Stimulated activated CD8-positive, alpha-beta memory T cell treated with anti-CD3 and anti-CD28 coated beads, Interleukin-12 subunit alpha, Interleukin-12 subunit beta, amount 100 ng/mL, for 1 hour (primary cell): ENCODE measurements at regions not wholly inside any gene's neighbourhood (a gene's known extent, or its start where the extent isn't known, plus 50 kb on each side); places are given as distances from the start of the nearest gene placed in this dataset.
"Not testable (repeated sequence)": the region's sequence is repeated elsewhere in the genome, so short reads cannot be mapped to it uniquely, and the experiment has no call there.

Source experiments
- DNase-seq: peaks from one replicate; pipeline ENCODE4 v3.0.0-alpha.2; 2020; ENCODE audit warnings: low read depth

DNA sequence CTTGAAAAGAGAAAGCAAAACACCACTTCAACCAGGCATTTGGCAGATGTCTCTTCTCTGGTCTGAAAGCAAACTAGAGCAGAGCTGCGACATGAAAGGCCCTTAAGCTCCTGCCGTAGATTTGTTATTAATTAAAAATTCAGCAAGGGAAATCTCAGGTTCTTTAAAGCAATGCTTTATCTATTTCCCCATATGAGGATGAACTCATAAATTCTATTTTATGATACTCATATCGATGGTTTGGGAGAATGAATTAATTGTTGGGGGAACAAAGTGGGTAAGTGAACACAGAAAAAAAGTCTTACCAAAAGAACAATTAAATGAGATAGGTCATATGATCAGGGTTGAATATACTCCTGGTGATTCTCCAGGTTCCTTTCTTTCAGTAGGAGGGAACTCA is 464.7 kb upstream of the SLC35B3 start:
- DNase-seq = no peak

DNA sequence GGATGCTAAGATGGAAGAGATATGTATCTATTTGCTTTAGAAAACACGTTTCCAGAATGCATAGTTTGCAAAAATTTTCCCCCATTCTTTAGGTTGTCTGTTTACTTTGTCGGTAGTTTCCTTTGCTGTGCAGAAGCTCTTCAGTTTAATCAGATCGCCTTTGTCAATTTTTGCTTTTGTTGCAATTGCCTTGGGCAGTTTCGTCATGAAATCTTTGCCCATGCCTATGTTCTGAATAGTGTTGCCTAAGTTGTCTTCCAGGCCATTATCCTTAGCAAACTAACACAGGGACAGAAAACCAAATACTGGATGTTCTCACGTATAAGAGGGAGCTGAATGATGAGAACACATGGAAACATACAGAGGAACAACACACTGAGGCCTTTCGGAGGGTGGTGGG is 454.2 kb upstream of the SLC35B3 start:
- DNase-seq = no peak

DNA sequence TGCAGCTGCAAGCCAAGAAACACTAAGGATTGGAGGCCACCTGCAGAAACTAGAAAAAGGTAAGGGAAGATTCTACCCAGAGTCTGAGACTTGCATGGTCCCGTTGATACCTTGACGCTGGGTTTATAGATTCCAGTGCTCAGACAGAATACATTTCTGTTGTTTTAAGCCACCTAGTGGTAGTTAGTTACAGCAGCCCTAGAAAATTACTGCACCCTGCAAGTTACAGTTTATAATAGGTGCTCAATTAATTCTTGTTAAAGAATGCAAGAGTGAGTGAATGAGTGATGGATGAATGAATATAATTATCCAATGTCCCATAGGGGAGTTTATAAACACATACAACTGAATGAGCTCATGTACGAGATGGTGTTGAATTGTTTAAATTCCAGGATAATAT is 453.1 kb upstream of the SLC35B3 start:
- no peak for DNase-seq

DNA sequence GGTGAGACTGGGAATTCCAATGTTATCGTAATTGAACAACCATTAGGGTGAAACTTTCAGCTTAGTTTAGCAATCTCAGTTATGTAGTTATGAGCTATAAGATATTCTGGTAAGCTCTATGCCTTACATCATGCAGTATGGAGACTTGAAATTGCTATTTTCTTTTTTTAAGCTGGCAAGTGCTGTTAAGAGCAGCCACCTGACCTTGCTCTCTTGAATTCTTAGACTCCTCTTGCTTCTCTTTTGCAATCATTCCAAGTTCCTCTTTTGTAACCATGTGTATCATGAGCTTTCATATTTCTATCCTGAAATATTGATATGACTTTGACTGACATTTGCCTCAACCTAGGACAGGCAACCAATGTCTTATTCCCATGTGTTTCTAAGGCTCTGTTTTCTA is 446.3 kb upstream of the SLC35B3 start:
- DNase-seq = no peak

DNA sequence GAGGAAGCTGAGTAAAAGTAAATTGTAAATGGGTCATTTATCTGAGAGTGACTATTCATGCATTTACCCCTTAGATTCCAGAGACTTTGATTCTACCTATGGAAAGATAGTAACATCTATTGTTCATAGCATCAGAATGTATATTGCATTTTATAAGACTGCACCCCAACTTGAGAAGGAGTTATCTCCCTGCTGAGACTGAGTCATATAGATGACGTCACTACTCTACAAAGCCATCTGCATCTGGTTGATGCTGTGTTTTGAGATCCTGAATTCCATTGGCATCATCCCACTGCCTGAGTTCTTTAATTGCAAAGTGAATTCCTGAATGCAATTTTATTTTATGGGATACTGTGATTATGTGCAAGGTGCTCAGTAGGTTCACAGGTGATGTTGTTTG is 444.0 kb upstream of the SLC35B3 start:
- no peak for DNase-seq

DNA sequence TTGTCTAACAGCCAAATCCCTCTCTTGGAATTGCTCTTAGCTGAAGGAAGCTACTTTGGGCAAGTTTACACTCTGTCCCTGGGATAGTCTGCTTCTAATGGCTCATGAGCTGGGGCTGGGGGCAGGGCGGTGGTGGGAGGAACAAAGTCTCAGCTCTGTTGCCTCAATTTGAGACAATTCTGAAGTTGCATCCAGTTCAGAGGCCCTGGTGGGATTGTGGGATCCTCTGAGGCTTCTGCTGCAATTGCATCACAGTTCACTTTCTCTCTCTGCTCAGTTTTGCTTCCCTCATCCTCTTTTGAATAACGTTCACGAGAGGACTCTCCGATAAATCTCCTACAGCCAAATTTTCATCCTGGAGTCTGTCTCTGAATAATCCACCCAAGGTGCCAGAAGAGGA is 440.6 kb upstream of the SLC35B3 start:
- no peak for DNase-seq

DNA sequence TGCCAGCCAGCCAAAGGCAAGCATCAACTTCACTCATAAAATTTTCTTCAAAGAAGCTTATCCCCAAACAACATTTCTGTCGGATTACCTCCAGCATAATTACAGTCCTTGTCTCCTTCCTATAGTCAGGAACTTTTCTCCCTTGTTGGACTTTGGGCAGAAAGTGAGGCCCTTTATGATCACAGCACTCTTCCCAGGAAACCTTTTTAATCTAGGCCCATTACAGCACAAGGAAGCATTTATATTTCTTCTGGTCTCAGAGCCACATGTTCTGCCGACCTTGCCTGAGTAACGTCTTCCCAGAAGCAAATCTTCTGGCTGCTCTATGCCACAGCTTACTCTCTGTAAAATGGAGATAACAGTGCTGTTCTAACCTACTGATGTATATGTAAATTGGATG is 437.2 kb upstream of the SLC35B3 start:
- no peak for DNase-seq

DNA sequence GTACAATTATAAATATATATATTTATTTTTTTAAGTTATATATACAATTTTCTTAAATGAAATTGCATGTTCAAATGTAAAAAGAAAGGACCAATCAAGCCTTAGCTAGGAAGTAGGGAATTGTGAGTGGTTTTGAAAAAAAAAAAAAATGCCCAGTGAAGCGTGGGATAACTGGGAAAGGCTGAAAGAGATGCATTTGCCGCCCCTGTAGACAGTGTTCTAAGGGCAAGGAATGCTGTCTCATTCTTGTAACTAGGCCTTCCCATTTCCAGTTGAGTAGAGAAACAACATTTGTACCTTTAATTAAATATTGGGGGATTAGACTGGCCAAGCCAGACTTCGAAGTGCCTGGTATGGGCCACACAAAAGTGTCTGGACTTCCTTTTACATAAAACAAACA is 430.1 kb upstream of the SLC35B3 start:
- DNase-seq = no peak

DNA sequence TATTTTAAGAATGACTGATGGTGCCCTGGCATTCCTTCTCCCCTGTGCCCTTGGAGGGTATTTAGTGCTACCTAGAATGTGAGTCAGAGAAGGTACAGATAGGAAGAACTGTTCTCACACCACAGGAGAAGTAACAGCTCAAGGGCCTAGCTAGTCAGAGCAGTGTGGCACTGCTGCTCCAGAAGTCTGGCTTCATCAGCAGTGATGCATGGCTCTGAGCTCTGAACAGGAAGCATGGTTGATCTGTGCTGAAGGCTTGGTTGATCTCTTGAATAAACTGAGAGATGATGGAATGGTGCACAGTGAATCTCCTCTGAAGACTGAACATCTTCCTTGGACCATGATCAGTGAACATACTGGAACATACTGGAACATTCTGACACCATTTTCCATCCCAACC is 425.3 kb upstream of the SLC35B3 start:
- DNase-seq = no peak

DNA sequence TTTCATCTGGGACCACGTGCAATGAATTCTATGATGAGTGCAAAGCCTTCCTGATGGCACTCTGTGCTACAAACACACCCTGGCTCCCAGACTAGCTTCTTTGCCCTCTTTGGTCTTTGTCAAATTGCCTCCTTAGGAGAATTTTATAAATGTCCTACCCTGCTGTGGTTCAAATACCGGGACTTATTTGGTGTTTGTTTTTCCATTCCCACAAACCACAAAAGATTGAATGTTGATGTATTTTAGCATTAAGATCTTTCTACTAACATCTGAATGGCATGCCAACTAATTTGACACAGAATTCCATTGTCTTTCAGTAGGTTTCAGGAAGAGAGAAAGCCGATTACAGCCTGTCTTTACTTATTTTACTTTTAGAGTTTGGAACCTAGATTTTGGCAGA is 424.2 kb upstream of the SLC35B3 start:
- no peak for DNase-seq

DNA sequence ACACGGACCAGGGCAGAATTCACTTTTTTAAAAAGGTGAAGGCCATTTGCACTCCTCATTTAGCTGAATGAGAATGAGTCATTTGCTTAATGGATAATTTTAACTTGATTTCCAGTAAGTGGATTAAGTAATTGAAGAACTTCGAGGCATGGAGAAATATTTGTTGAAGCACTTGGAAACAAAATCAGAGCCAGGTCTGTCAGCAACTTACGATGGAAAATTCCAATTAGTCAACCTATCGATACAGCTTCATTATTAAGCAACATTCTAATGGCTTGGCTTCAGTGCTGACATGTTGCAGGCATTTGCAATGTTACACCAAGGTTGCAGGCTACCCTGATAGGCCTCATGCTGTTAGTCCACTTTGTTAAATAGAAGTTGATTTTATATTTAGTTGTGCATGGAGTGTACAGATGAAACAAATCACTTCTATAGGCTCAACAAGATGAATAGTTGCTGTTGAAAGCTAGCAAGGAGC is 423.5 kb upstream of the SLC35B3 start:
- no peak for DNase-seq

DNA sequence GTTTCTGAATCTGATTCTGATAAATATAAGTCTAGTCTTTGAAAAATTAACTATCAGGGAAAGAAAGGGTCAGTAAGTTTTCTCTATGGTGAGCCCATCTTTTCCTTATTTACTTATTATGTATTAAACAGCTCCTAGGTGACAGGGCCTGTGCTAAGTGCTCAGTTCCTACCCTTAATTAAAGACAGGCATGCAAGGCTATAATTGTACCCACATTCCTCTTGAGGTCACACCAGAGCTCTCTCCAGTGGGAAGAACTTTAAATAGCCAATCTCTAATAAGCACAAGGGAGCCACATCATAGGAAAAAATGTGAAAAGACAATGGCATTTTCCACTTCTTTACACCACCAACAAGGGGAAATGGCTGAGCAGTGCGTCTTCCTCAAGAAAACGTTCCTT is 421.8 kb upstream of the SLC35B3 start:
- DNase-seq = no peak

DNA sequence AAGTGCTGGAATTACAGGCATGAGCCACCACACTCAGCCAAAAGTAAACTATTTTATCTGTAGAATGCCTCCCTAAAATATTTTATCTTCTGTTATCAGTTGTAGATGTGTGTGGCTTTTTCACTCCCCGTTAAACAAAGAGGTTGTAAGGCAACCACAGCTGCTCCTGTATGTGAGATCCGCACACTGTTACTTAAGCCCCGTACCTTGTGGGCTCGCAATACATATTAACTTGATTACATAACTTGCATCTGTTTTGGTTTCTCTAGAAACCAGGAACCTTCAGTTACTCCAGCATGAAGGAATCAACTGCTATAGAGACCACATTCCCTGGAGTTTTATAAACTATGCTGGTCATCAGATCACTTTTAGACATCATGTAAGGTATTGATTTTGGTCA is 420.1 kb upstream of the SLC35B3 start:
- DNase-seq = no peak

DNA sequence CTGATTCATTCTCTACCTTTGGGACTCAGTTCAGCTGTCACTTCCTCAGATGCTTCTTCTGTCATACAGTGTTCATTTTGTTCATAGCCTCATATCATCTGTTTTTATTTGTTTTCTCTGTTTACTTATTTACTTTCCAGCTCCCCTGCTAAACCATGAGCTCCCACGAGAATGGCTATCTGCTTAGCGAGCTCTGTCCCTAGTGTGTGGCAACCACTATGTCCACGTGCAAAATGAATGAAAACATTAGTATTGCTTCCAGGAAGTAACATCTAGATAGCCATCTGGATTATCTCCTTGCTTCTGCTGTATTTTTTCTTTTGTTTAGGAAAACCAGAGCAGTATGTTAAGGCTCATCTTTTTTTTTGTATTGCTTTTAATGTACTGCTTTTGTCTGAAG is 417.0 kb upstream of the SLC35B3 start:
- no peak for DNase-seq

DNA sequence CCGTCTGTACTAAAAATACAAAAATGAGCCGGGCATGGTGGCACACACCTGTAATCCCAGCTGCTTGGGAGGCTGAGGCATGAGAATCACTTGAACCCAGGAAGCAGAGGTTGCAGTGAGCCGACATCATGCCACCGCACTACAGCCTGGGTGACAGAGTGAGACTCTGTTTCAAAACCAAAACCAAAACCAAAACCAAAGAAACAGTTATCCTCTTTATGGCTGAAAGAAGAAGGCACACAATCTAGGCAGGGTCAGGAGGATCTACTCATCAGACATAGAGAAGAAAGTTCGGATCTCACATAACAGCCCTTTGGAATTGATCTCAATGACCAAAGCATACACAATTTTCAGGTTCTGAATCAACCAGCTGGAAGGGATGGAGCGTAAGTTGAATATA is 411.3 kb upstream of the SLC35B3 start:
- not testable (repeated sequence) for DNase-seq

DNA sequence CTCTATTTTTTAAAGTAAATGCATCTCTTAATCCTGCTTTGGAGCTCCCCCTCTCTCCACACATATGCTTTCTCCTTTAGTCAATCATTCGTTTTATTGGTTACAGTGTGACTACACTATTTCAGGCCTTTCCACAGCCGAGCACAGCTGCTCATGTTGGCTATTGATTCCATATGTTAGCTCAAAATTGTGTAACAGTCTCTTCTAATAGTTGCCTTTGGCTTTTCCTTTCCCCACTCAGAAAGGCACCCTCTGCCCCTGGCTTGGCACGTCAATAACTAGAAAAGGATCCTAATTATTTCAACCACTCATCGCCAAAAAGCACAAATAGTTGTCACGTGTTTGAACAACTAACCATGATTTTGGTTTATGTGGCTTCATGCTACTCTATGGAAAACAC is 410.3 kb upstream of the SLC35B3 start:
- DNase-seq = no peak

DNA sequence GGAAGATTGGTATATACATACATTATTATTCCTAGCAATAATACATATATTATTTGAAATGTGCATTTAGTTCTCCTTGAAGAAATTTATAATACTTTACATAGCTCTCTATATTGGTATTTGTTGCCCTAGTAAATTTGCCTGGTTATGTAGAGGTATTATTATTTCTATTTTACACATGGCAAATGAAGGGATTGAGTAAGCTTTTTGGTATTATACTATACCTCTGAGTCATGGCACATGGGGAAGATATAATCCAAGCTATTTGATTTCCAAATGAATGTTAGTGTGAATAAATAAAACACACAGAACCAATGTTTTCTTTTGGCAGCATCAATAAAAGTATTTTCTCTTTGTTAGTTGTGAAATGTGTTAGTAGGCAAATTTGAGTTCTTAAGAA is 409.6 kb upstream of the SLC35B3 start:
- no peak for DNase-seq

DNA sequence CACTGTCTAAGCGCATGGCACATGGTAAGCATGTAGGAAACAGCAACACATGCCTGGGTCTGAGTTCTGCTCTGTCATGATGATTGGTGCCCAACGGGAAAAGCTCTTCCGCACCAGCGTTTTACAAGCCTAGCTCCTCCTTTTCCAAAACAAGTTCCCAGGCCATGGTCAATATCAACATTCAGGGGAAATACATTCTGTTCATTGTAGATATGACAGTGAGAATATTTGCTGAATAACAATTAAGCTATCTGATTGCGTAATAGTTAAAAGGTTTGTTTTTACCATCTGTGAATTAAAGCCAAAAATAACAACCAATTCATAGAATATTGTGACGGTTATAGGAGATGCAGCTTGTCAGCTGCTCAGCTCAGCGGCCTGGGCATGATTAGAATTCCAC is 404.3 kb upstream of the SLC35B3 start:
- DNase-seq = no peak

DNA sequence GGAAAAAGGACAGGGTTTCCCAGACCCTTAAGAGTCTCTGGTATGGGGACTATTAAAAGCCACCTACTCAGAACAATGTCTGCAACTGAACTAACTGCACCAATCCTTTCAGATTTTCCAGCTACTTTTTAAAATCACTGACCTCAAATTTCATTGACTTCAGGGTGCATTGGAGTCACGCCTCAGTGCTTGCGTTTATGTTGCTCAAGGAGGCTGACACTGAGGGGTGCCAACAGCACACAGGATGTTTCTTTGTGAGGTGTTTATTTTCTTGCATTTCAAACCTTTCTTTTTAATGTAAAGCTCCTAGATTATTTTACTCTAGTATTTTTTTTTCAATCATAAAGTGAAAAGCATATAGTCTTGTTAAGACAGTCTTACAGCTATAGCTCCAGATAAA is 402.0 kb upstream of the SLC35B3 start:
- DNase-seq = no peak

DNA sequence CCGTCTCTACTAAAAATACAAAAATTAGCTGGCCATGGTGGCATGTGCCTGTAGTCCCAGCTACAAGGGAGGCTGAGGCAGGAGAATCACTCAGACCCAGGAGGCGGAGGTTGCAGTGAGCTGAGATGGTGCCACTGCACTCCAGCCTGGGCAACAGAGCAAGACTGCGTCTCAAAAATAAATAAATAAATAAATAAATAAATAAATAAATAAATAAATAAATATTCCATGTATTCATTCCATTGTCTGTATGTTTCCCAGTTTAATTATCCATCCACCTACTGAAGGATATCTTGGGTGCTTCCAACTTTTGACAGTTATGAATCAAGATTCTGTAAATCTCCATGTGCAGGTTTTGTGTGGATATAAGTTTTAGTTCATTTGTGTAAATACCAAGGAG is 397.4 kb upstream of the SLC35B3 start:
- DNase-seq = not testable (repeated sequence)

DNA sequence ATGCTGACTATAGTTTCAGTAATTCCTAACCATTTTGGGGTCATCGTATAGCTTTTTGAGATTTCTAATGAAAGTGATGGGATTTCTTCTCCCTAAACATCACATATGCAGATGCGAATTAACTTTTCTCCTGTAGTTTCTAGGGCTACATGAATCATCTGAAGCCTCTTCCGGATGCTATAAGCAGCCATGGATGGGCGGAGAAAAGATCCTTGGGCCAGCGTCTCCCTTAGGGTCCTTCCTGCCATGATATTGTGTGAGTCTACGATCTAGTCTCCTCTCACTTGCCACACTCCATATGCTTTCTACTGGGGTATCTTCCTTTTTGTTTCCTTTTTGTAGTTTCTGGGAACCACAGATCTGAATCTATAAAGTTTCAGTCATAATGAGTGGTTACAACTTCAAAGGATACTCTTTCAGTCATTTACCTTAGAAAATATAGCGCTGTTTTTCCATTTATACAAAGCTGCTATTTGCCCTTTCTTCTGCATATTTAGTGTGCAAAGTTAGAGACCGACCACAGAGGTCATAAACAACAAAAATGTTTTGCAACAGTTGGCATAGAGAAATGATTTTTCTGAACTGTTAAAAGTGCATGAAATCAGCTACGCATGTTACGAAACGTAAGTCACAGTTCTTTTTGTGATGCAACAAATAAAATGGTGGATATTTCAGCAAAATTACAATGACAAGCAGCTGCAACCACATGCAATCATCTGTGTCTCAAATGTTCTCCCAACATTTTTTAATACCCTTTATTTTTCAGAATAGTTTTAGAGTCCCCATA is 396.2 kb upstream of the SLC35B3 start:
- DNase-seq = no peak

DNA sequence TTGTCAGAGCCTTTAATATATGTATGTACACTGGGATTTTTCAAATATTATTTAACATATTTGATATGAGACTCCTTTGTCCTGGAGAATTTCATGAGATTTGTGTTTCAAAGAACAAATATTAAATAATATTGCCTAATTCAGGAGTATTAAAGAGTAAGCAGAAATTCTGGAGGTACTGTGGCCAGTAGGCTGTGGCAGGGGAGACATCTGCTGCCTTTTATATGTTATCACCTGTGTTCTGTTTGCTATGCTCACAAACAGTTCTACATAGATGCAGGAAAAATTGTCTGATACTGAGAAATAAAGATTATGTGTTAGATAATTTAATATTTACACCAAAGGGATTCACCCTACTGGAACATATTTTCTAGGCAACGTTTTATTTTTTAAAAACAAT is 395.4 kb upstream of the SLC35B3 start:
- DNase-seq = no peak

DNA sequence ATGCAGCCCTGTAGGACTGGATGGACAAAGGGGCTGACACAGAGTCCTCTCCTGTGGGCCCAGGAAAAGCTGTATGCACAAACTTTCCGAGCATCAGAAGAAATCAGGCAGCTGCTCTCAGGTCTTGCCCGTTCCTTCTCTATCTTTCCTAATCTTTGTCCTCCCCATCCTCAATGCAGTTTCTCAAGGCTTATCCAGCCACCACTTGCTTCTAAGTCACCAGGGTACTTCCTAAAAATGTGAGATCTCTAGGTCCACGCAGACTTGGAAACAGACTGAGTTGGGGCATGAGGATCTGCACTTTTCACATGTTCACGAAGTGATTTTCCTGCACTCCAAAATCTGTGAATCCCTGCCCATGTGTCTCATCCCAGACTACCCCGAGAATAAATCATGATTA is 394.5 kb upstream of the SLC35B3 start:
- DNase-seq = no peak

DNA sequence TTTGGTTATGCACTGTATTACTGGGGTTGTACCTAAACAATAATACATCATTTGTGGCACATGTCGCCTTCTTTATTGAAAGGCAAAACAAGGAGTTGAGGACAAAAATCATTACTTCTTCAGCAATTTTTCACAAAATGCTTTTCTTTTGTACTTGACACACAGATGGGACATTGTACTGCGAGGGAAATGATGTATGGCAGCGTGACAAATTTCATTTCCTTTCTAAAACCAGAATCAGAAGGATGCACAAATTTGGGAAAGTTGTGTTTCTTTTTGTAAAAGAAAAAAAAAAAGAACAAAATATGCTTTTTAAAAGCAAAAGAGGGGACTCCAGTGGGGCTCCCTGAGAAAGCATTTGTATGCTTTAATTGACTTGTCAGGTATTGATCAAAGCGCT is 394.0 kb upstream of the SLC35B3 start:
- DNase-seq = no peak

DNA sequence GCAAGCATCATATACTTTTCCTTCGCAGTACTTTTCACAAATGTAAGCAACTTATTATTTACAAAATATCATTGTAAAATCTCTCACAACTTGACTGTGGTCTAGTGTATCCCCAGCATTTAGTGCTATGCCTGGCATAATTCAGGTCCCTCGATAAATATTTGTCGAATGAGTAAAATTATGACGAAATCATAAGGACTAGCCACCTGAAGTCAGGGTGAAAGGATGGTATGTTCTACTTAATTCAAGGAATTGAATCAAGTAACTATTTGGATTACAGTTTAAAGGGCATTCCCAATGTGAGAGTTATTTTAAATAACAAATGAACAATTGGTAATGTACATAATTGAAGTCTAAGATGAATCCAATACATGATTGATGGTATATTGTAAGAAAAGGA is 393.0 kb upstream of the SLC35B3 start:
- no peak for DNase-seq
